HG02981 (cell line): ENCODE measurements at regions not wholly inside any gene's neighbourhood (a gene's known extent, or its start where the extent isn't known, plus 50 kb on each side); places are given as distances from the start of the nearest gene placed in this dataset.
"Not testable (repeated sequence)": the region's sequence is repeated elsewhere in the genome, so short reads cannot be mapped to it uniquely, and the experiment has no call there.

Source experiments
- ATAC-seq: cut with Tn5 transposase; IDR thresholded peaks from one replicate; pipeline ENCODE4 v1.9.1; 2021; ENCODE audit warnings: mild to moderate bottlenecking, moderate library complexity; ENCODE audit not compliant: unreplicated experiment

GRCh38 chr9:75718677-75719076 lies 171.8 kb upstream of the PCSK5 start:
- ATAC-seq: no peak

- ATAC-seq: no peak
These were observed 162.1 kb upstream of the PCSK5 start for GRCh38 chr9:75728391-75728790.

GRCh38 chr9:75734802-75735201 lies 155.7 kb upstream of the PCSK5 start:
- ATAC-seq: no peak

GRCh38 chr9:75739884-75740611 lies 150.4 kb upstream of the PCSK5 start:
- no peak for ATAC-seq

- ATAC-seq: no peak
These were observed 146.6 kb upstream of the PCSK5 start for GRCh38 chr9:75743855-75744254.

GRCh38 chr9:75754080-75754479 lies 136.4 kb upstream of the PCSK5 start:
- no peak for ATAC-seq

- no peak for ATAC-seq
These were observed 115.3 kb upstream of the PCSK5 start for GRCh38 chr9:75775166-75775565.

GRCh38 chr9:75775966-75776691 lies 114.3 kb upstream of the PCSK5 start:
- no peak for ATAC-seq

GRCh38 chr9:75780185-75780584 lies 110.3 kb upstream of the PCSK5 start:
- ATAC-seq: no peak

GRCh38 chr9:75788006-75788634 lies 102.4 kb upstream of the PCSK5 start:
- ATAC-seq: no peak

- no peak for ATAC-seq
These were observed 93.3 kb upstream of the PCSK5 start for GRCh38 chr9:75797085-75797580.

- no peak for ATAC-seq
These were observed 92.0 kb upstream of the PCSK5 start for GRCh38 chr9:75798505-75798904.

- ATAC-seq: no peak
These were observed 87.3 kb upstream of the PCSK5 start for GRCh38 chr9:75803130-75803529.

- ATAC-seq: no peak
These were observed 80.4 kb upstream of the PCSK5 start for GRCh38 chr9:75810063-75810462.

GRCh38 chr9:75811692-75812091 lies 78.8 kb upstream of the PCSK5 start:
- ATAC-seq: no peak

GRCh38 chr9:75812141-75812540 lies 78.3 kb upstream of the PCSK5 start:
- ATAC-seq: no peak

- ATAC-seq: no peak
These were observed 75.8 kb upstream of the PCSK5 start for GRCh38 chr9:75814667-75815066.

- not testable (repeated sequence) for ATAC-seq
These were observed 69.9 kb upstream of the PCSK5 start for GRCh38 chr9:75820471-75821115.

GRCh38 chr9:75823151-75823550 lies 67.3 kb upstream of the PCSK5 start:
- ATAC-seq: no peak

GRCh38 chr9:75824816-75825568 lies 65.5 kb upstream of the PCSK5 start:
- no peak for ATAC-seq

- ATAC-seq: no peak
These were observed 64.2 kb upstream of the PCSK5 start for GRCh38 chr9:75826314-75826713.
